GM12878 (cell line): ENCODE measurements at regions not wholly inside any gene's neighbourhood (a gene's known extent, or its start where the extent isn't known, plus 50 kb on each side); places are given as distances from the start of the nearest gene placed in this dataset.

Source experiments
- ATAC-seq: fragments of 200-7000 bp; cut with Tn5 transposase; 3 replicates; pipeline ENCODE4 v1.9.1; 2020; ENCODE audit warnings: mild to moderate bottlenecking, moderate library complexity
- BruUV-seq: library from RNA; stranded (reverse); fragments of 400-500 nt; replicated peaks from 2 replicates; lab custom pipeline; 2021; lab: Mats Ljungman, UMichigan
- CTCF ChIA-PET: fragments of 300-600 bp; sonication (Branson Sonifier 250); formaldehyde crosslinking; extraction: SDS; loops from one replicate; lab custom pipeline; 2021; ENCODE audit warnings: inconsistent platforms; lab: Yijun Ruan, JAX
- POLR2A ChIA-PET: fragments of 350-600 bp; formaldehyde crosslinking; extraction: SDS; loops from one replicate; lab custom pipeline; 2021; ENCODE audit warnings: inconsistent platforms; lab: Charles Lee
- RAD21 ChIA-PET: fragments of 300-600 bp; sonication (Branson Sonifier 250); formaldehyde crosslinking; loops from one replicate; lab custom pipeline; 2023; ENCODE audit warnings: antibody characterized with exemption; ENCODE audit not compliant: unreplicated experiment; lab: Charles Lee
- SMC1A ChIA-PET: fragments of 300-600 bp; sonication (Branson Sonifier 250); formaldehyde crosslinking; loops from one replicate; lab custom pipeline; 2023; ENCODE audit not compliant: unreplicated experiment, uncharacterized antibody; lab: Charles Lee
- DNase-seq: peaks from one replicate; pipeline ENCODE4 v3.0.0-alpha.2; 2011; ENCODE audit warnings: low read depth, low spot score
- FAIRE-seq: peaks from 3 replicates; lab custom pipeline; 2011; peaks lifted over from hg19 to GRCh38; lab: Jason Lieb, UNC
- H2AFZ ChIP-seq: 2 replicates; pipeline ENCODE4 v1.6.0; 2011; ENCODE audit warnings: low read depth, low read length, control low read depth; ENCODE audit not compliant: control insufficient read depth
- H3K27ac ChIP-seq: 2 replicates; pipeline ENCODE4 v1.5.1; 2011; ENCODE audit warnings: control low read depth; ENCODE audit not compliant: control insufficient read depth, insufficient read depth
- H3K27me3 ChIP-seq, 2 experiments: replicated peaks in 1 of 2; 2 replicates each; pipeline versions ENCODE4 v1.6.0 to v1.6.1; 2011; ENCODE audit warnings: low read length in 1 of 2; ENCODE audit not compliant: control insufficient read depth in 2 of 2, insufficient read depth in 2 of 2
- H3K36me3 ChIP-seq, 2 experiments: 2 replicates each; pipeline ENCODE4 v1.5.1; 2011; ENCODE audit warnings: low read length in 1 of 2; ENCODE audit not compliant: control insufficient read depth in 2 of 2, insufficient read depth in 2 of 2
- H3K4me1 ChIP-seq: 2 replicates; pipeline ENCODE4 v1.6.1; 2011; ENCODE audit warnings: mild to moderate bottlenecking, low read length, moderate library complexity, mixed read lengths; ENCODE audit not compliant: control insufficient read depth, insufficient read depth
- H3K4me2 ChIP-seq: 2 replicates; pipeline ENCODE4 v1.6.0; 2011; ENCODE audit warnings: control low read depth; ENCODE audit not compliant: control insufficient read depth, insufficient read depth
- H3K4me3 ChIP-seq: fragments of 200-600 bp; sonication (generic); 2 replicates; pipeline ENCODE4 v1.5.1; 2016
- H3K79me2 ChIP-seq: 2 replicates; pipeline ENCODE4 v1.6.0; 2011; ENCODE audit warnings: low read length; ENCODE audit not compliant: control insufficient read depth, insufficient read depth
- H3K9ac ChIP-seq: 2 replicates; pipeline ENCODE4 v1.8.0; 2011; ENCODE audit warnings: low read length, control low read depth, mixed read lengths; ENCODE audit not compliant: control insufficient read depth, insufficient read depth
- H3K9me3 ChIP-seq: replicated peaks from 3 replicates; pipeline ENCODE4 v1.5.1; 2011; ENCODE audit warnings: mild to moderate bottlenecking, low read length; ENCODE audit not compliant: control insufficient read depth, insufficient read depth
- H4K20me1 ChIP-seq: 2 replicates; pipeline ENCODE4 v1.6.0; 2011; ENCODE audit not compliant: control insufficient read depth, insufficient read depth
- FOXM1 ChIP-seq: IDR thresholded peaks from 2 replicates; pipeline ENCODE4 v1.6.1; 2012; ENCODE audit warnings: low read depth, mild to moderate bottlenecking, inconsistent platforms, low read length, moderate library complexity
- HCFC1 ChIP-seq: fragments of 150-350 bp; IDR thresholded peaks from 2 replicates; pipeline ENCODE4 v1.6.1; 2014; ENCODE audit warnings: low read length
- HDGF ChIP-seq: fragments of 450-650 bp; IDR thresholded peaks from 2 replicates; pipeline ENCODE4 v1.6.1; 2016; ENCODE audit warnings: antibody characterized with exemption
- MXI1 ChIP-seq: fragments of 150-350 bp; IDR thresholded peaks from 2 replicates; pipeline ENCODE4 v1.6.1; 2011; ENCODE audit warnings: low read depth, mild to moderate bottlenecking, inconsistent platforms, low read length, improper control_type of control experiment
- MYC ChIP-seq: IDR thresholded peaks from 2 replicates; pipeline ENCODE4 v1.6.1; 2011; ENCODE audit warnings: mild to moderate bottlenecking, low read length, moderate library complexity, inconsistent platforms; ENCODE audit not compliant: insufficient read depth, insufficient replicate concordance, insufficient read length, severe bottlenecking
- NR2C2 ChIP-seq: IDR thresholded peaks from 2 replicates; pipeline ENCODE4 v1.6.1; 2011; ENCODE audit warnings: borderline replicate concordance, low read depth; ENCODE audit not compliant: control insufficient read depth, insufficient read length
- RAD51 ChIP-seq: fragments of 450-650 bp; IDR thresholded peaks from 2 replicates; pipeline ENCODE4 v1.6.1; 2016; ENCODE audit warnings: moderate library complexity, mild to moderate bottlenecking, inconsistent platforms
- RELA ChIP-seq: fragments of 450-650 bp; IDR thresholded peaks from 2 replicates; pipeline ENCODE4 v1.8.0; 2014; ENCODE audit warnings: borderline replicate concordance; ENCODE audit not compliant: partially characterized antibody
- REST ChIP-seq: IDR thresholded peaks from 2 replicates; pipeline ENCODE4 v1.6.1; 2012; ENCODE audit warnings: mild to moderate bottlenecking, low read depth, low read length
- SMARCA5 ChIP-seq: fragments of 450-650 bp; IDR thresholded peaks from 2 replicates; pipeline ENCODE4 v1.6.1; 2017; ENCODE audit warnings: mild to moderate bottlenecking
- TCF12 ChIP-seq: IDR thresholded peaks from 2 replicates; pipeline ENCODE4 v1.6.1; 2011; ENCODE audit warnings: low read depth, mild to moderate bottlenecking, low read length
- YBX1 ChIP-seq: fragments of 450-650 bp; IDR thresholded peaks from 2 replicates; pipeline ENCODE4 v1.6.1; 2016; ENCODE audit warnings: antibody characterized with exemption
- WGBS: methylation state at CpG from one replicate; pipeline ENCODE4 v1.1.6; 2016; ENCODE audit warnings: low lambda C conversion rate; ENCODE audit not compliant: insufficient replicate concordance, insufficient coverage; ENCODE audit errors: missing lambda C conversion rate; 5-methylcytosine and 5-hydroxymethylcytosine counted together
- in situ Hi-C: fragments of 300-500 bp; cut with MboI; formaldehyde crosslinking; loops from 9 replicates; pipeline ENCODE4 v1.14.3; 2018; ENCODE audit warnings: mixed read lengths
- intact Hi-C: fragments of 100-400 bp; cut with micrococcal nuclease; formaldehyde crosslinking; loops from one replicate; pipeline ENCODE4 v1.14.2; 2022; ENCODE audit not compliant: unreplicated experiment

GRCh38 chr1:213759359-213760181, 228.2 kb upstream of the PROX1 start:
- POLR2A ChIA-PET: no interaction called here
- in situ Hi-C loops (no loop called here), intact Hi-C loops (no loop called here)
- no peak overlapping the region for H3K9ac ChIP-seq
- FAIRE-seq (no peak), DNase-seq (no peak), ATAC-seq (no peak)
- no peaks in the 10 kb centered on the region for H4K20me1 ChIP-seq
- H3K36me3 ChIP-seq: no peaks in the 10 kb centered on the region
- peaks cover 0 to 4% of the 10 kb centered on the region in 2 experiments; a peak in 1 of 4 replicates for H3K27me3 ChIP-seq
- CTCF ChIA-PET: no interaction called here
- 42% methylated on average over 6 of the region's 6 CpGs for WGBS
- H2AFZ ChIP-seq: no peak overlapping the region
- SMC1A ChIA-PET: no interaction called here
- no peaks in the 10 kb centered on the region for H3K9me3 ChIP-seq
- H3K79me2 ChIP-seq: no peaks in the 10 kb centered on the region
- RAD21 ChIA-PET: no interaction called here
- no peak overlapping the region for H3K27ac ChIP-seq
- H3K4me3 ChIP-seq: no peak overlapping the region
- H3K4me2 ChIP-seq: no peak overlapping the region
- H3K4me1 ChIP-seq: no peaks in the 10 kb centered on the region
- no TSS peak for BruUV-seq
- TF ChIP-seq TCF12: no peak
- TF ChIP-seq MYC: no peak
- no peak for TF ChIP-seq SMARCA5
- TF ChIP-seq RAD51: no peak
- TF ChIP-seq HCFC1: no peak
- TF ChIP-seq MXI1: no peak
- TF ChIP-seq REST: no peak
- no peak for TF ChIP-seq NR2C2
- no peak for TF ChIP-seq HDGF
- TF ChIP-seq FOXM1: no peak
- no peak for TF ChIP-seq RELA
- no peak for TF ChIP-seq YBX1
